Prostate gland (tissue), 2 donors: ENCODE measurements at regions not wholly inside any gene's neighbourhood (a gene's known extent, or its start where the extent isn't known, plus 50 kb on each side); places are given as distances from the start of the nearest gene placed in this dataset.

Source experiments
- DNase-seq: peaks from one replicate; pipeline ENCODE4 v3.0.0-alpha.2; 2019; ENCODE audit warnings: low spot score
- H3K27ac ChIP-seq, 2 donors: fragments of 200-600 bp; sonication (generic); 2 replicates each; pipeline ENCODE4 v1.5.1; 2017 to 2019
- H3K27me3 ChIP-seq: fragments of 200-600 bp; sonication (generic); replicated peaks from 2 replicates; pipeline ENCODE4 v1.5.1; 2019; ENCODE audit not compliant: insufficient read depth
- H3K36me3 ChIP-seq, 2 donors: fragments of 200-600 bp; sonication (generic); 1 replicate in 1 of 2; 2 replicates in 1 of 2; pipeline versions ENCODE4 v1.5.1 to v1.8.1; 2017 to 2019
- H3K4me1 ChIP-seq: fragments of 200-600 bp; sonication (generic); replicated peaks from 2 replicates; pipeline ENCODE4 v1.5.1; 2019
- H3K4me3 ChIP-seq, 2 donors: fragments of 200-600 bp; sonication (generic); 2 replicates each; pipeline ENCODE4 v1.5.1; 2017 to 2019
- H3K9me3 ChIP-seq: fragments of 200-600 bp; sonication (generic); 2 replicates; pipeline ENCODE4 v1.5.1; 2017
- CTCF ChIP-seq, 4 experiments: fragments of 200-600 bp in 2 of 4; fragments of 450-650 bp in 2 of 4; sonication (generic) in 2 of 4; IDR thresholded peaks; 1 replicate in 3 of 4; 2 replicates in 1 of 4; pipeline ENCODE4 v1.5.1; 2016 to 2019; ENCODE audit warnings: antibody characterized with exemption in 4 of 4, mild to moderate bottlenecking in 2 of 4, moderate library complexity in 2 of 4
- POLR2A ChIP-seq: fragments of 450-650 bp; IDR thresholded peaks from one replicate; pipeline ENCODE4 v1.6.1; 2016; ENCODE audit warnings: antibody characterized with exemption, mild to moderate bottlenecking
- POLR2AphosphoS5 ChIP-seq: sonication (generic); formaldehyde crosslinking; IDR thresholded peaks from one replicate; pipeline ENCODE4 v1.6.1; 2017; ENCODE audit warnings: antibody characterized with exemption
- WGBS: methylation state at CpG from one replicate; pipeline ENCODE4 v1.1.5; 2018; 5-methylcytosine and 5-hydroxymethylcytosine counted together
- intact Hi-C: fragments of 100-400 bp; cut with DNase I; formaldehyde crosslinking; loops from one replicate; pipeline ENCODE4 v1.14.2; 2022

GRCh38 chr6:108760126-108761050 lies 87.8 kb upstream of the ARMC2 start:
- DNase-seq: no peak
- intact Hi-C loops: no loop called here
- TF ChIP-seq POLR2AphosphoS5: no peak
- no peak for TF ChIP-seq CTCF (IDR thresholded peaks at IDR 0.05)
- TF ChIP-seq POLR2A: no peak
- Histone ChIP-seq H3K4me1 (no peaks in the 10 kb centered on the region), H3K4me3 (no peak overlapping the region), H3K9me3 (no peaks in the 10 kb centered on the region), H3K27ac (no peak overlapping the region), H3K27me3 (no peaks in the 10 kb centered on the region), H3K36me3 (no peaks in the 10 kb centered on the region)
- 84% methylated on average over 9 of the region's 9 CpGs for WGBS

- no peak overlapping the region for H3K27ac ChIP-seq
- DNase-seq: no peak
- TF ChIP-seq CTCF (IDR thresholded peaks at IDR 0.05) (no peak), POLR2A (no peak), POLR2AphosphoS5 (no peak)
- H3K4me1 ChIP-seq: no peaks in the 10 kb centered on the region
- H3K9me3 ChIP-seq: no peaks in the 10 kb centered on the region
- H3K4me3 ChIP-seq: no peak overlapping the region
- H3K27me3 ChIP-seq: no peaks in the 10 kb centered on the region
- H3K36me3 ChIP-seq: no peaks in the 10 kb centered on the region
- WGBS: 81% methylated on average over 1 of the region's 1 CpG
- intact Hi-C loops: no loop called here
Observed at GRCh38 chr6:108762394-108762793, 85.8 kb upstream of the ARMC2 start.

- Histone ChIP-seq H3K4me3 (no peak overlapping the region), H3K4me1 (no peaks in the 10 kb centered on the region), H3K27ac (no peak overlapping the region), H3K27me3 (no peaks in the 10 kb centered on the region), H3K9me3 (no peaks in the 10 kb centered on the region), H3K36me3 (no peaks in the 10 kb centered on the region)
- DNase-seq: no peak
- TF ChIP-seq POLR2AphosphoS5 (peak; percentile 63), CTCF (IDR thresholded peaks at IDR 0.05) (no peak)
- WGBS: 89% methylated on average over 10 of the region's 10 CpGs
- intact Hi-C loops: no loop called here
Observed at GRCh38 chr6:108763931-108764579, 84.2 kb upstream of the ARMC2 start.

GRCh38 chr6:108764580-108764950 lies 83.7 kb upstream of the ARMC2 start:
- 94% methylated on average over 1 of the region's 1 CpG for WGBS

More at GRCh38 chr6:108764580-108764950, 83.7 kb upstream of the ARMC2 start:
- no peak for DNase-seq
- Histone ChIP-seq H3K4me3 (no peak overlapping the region), H3K4me1 (no peaks in the 10 kb centered on the region), H3K9me3 (no peaks in the 10 kb centered on the region), H3K36me3 (no peaks in the 10 kb centered on the region), H3K27ac (no peak overlapping the region), H3K27me3 (no peaks in the 10 kb centered on the region)
- TF ChIP-seq POLR2AphosphoS5 (no peak), CTCF (IDR thresholded peaks at IDR 0.05) (no peak), POLR2A (no peak)
- intact Hi-C loops: no loop called here
